ENCODE measurements at regions not wholly inside any gene's neighbourhood (a gene's known extent, or its start where the extent isn't known, plus 50 kb on each side); places are given as distances from the start of the nearest gene placed in this dataset.

GRCh38 chr1:199194862-199195261, 556.0 kb downstream of the PTPRC start:
- H3K4me1 ChIP-seq (ENCODE audit: insufficient read depth, low read length) = no peaks in the 10 kb centered on the region
- H3K27ac ChIP-seq (ENCODE audit: extremely low read length, insufficient read depth, low read length) = no peak overlapping the region
- intact Hi-C loops (cut with micrococcal nuclease; ENCODE audit: unreplicated experiment) = no loop called here
- POLR2A ChIA-PET = no interaction called here
- in situ Hi-C loops (cut with HindIII; ENCODE audit: extremely low pct_ligation_motif_present, low pct_unique_long_range_greater_than_20kb) = no loop called here
- H2AFZ ChIP-seq (ENCODE audit: low read length) = no peak overlapping the region
- DNase-seq (ENCODE audit: low spot score) (no peak), ATAC-seq (no peak), FAIRE-seq (no peak)
- H3K36me3 ChIP-seq (replicated peaks in 1 of 2; ENCODE audit: control insufficient read depth in 1 of 2, insufficient read depth in 2 of 2, low read length in 2 of 2) = no peaks in the 10 kb centered on the region
- H3K9me3 ChIP-seq (ENCODE audit: low read length) = no peaks in the 10 kb centered on the region
- no peak overlapping the region for H3K9ac ChIP-seq (ENCODE audit: insufficient read depth, low read depth, low read length)
- CTCF ChIA-PET (ENCODE audit: low intra/inter-chr PET ratio, low total read pairs) = no interaction called here
- no peaks in the 10 kb centered on the region for H4K20me1 ChIP-seq (ENCODE audit: insufficient read depth, low read length)
- no peaks in the 10 kb centered on the region for H3K79me2 ChIP-seq (ENCODE audit: insufficient read depth, low read length)
- no peaks in the 10 kb centered on the region for H3K27me3 ChIP-seq (ENCODE audit: control insufficient read depth in 1 of 2, insufficient read depth in 2 of 2, low read length in 2 of 2)
- H3K4me3 ChIP-seq (replicated peaks in 1 of 3; ENCODE audit: insufficient read depth in 1 of 3, low read depth in 2 of 3, low read length in 3 of 3) = no peak overlapping the region
- TF ChIP-seq ZNF24 (IDR thresholded peaks at IDR 0.05) (no peak), CREB1 (IDR thresholded peaks at IDR 0.05) (peak; percentile 90), CREB1 (CRISPR knock-in tag; IDR thresholded peaks at IDR 0.05) (no peak), ATF7 (IDR thresholded peaks at IDR 0.05) (peak; percentile 98), ATF7 (CRISPR knock-in tag; IDR thresholded peaks at IDR 0.05) (no peak)
- 11% methylated on average over 7 of the region's 7 CpGs for WGBS (ENCODE audit: low lambda C conversion rate)
- no TSS peak for BruUV-seq (replicated peaks)
- H3K4me2 ChIP-seq (ENCODE audit: low read depth, low read length) = no peak overlapping the region

- ATAC-seq (no peak), FAIRE-seq (no peak), DNase-seq (ENCODE audit: low spot score) (no peak)
- Histone ChIP-seq H3K4me1 (ENCODE audit: insufficient read depth, low read length) (no peaks in the 10 kb centered on the region), H3K9me3 (ENCODE audit: low read length) (no peaks in the 10 kb centered on the region), H3K36me3 (replicated peaks in 1 of 2; ENCODE audit: control insufficient read depth in 1 of 2, insufficient read depth in 2 of 2, low read length in 2 of 2) (no peaks in the 10 kb centered on the region), H3K9ac (ENCODE audit: insufficient read depth, low read depth, low read length) (no peak overlapping the region), H3K4me2 (ENCODE audit: low read depth, low read length) (no peak overlapping the region), H3K79me2 (ENCODE audit: insufficient read depth, low read length) (no peaks in the 10 kb centered on the region), H3K27ac (ENCODE audit: extremely low read length, insufficient read depth, low read length) (no peak overlapping the region), H2AFZ (ENCODE audit: low read length) (no peak overlapping the region), H3K27me3 (ENCODE audit: control insufficient read depth in 1 of 2, insufficient read depth in 2 of 2, low read length in 2 of 2) (no peaks in the 10 kb centered on the region), H4K20me1 (ENCODE audit: insufficient read depth, low read length) (no peaks in the 10 kb centered on the region), H3K4me3 (replicated peaks in 1 of 3; ENCODE audit: insufficient read depth in 1 of 3, low read depth in 2 of 3, low read length in 3 of 3) (no peak overlapping the region)
- intact Hi-C loops (cut with micrococcal nuclease; ENCODE audit: unreplicated experiment) = no loop called here
- ChIA-PET POLR2A (no interaction called here), CTCF (ENCODE audit: low intra/inter-chr PET ratio, low total read pairs) (no interaction called here)
- in situ Hi-C loops (cut with HindIII; ENCODE audit: extremely low pct_ligation_motif_present, low pct_unique_long_range_greater_than_20kb) = no loop called here
- no peak for TF ChIP-seq ZNF558 (CRISPR knock-in tag; IDR thresholded peaks at IDR 0.05; ENCODE audit: borderline replicate concordance)
- TF ChIP-seq JUN (CRISPR knock-in tag; IDR thresholded peaks at IDR 0.05) = no peak
- TF ChIP-seq RAD21 (CRISPR knock-in tag; IDR thresholded peaks at IDR 0.05) = no peak
- TF ChIP-seq, protein P1, sequence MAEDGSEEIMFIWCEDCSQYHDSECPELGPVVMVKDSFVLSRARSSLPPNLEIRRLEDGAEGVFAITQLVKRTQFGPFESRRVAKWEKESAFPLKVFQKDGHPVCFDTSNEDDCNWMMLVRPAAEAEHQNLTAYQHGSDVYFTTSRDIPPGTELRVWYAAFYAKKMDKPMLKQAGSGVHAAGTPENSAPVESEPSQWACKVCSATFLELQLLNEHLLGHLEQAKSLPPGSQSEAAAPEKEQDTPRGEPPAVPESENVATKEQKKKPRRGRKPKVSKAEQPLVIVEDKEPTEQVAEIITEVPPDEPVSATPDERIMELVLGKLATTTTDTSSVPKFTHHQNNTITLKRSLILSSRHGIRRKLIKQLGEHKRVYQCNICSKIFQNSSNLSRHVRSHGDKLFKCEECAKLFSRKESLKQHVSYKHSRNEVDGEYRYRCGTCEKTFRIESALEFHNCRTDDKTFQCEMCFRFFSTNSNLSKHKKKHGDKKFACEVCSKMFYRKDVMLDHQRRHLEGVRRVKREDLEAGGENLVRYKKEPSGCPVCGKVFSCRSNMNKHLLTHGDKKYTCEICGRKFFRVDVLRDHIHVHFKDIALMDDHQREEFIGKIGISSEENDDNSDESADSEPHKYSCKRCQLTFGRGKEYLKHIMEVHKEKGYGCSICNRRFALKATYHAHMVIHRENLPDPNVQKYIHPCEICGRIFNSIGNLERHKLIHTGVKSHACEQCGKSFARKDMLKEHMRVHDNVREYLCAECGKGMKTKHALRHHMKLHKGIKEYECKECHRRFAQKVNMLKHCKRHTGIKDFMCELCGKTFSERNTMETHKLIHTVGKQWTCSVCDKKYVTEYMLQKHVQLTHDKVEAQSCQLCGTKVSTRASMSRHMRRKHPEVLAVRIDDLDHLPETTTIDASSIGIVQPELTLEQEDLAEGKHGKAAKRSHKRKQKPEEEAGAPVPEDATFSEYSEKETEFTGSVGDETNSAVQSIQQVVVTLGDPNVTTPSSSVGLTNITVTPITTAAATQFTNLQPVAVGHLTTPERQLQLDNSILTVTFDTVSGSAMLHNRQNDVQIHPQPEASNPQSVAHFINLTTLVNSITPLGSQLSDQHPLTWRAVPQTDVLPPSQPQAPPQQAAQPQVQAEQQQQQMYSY (CRISPR knock-in tag; IDR thresholded peaks at IDR 0.05) = no peak
- no peak for TF ChIP-seq MIER2 (CRISPR knock-in tag; IDR thresholded peaks at IDR 0.05)
- no peak for TF ChIP-seq PAWR (CRISPR knock-in tag; IDR thresholded peaks at IDR 0.05; ENCODE audit: borderline replicate concordance)
- TF ChIP-seq ZNF674 (CRISPR knock-in tag; IDR thresholded peaks at IDR 0.05; ENCODE audit: low read depth) = no peak
- TF ChIP-seq, protein P2, sequence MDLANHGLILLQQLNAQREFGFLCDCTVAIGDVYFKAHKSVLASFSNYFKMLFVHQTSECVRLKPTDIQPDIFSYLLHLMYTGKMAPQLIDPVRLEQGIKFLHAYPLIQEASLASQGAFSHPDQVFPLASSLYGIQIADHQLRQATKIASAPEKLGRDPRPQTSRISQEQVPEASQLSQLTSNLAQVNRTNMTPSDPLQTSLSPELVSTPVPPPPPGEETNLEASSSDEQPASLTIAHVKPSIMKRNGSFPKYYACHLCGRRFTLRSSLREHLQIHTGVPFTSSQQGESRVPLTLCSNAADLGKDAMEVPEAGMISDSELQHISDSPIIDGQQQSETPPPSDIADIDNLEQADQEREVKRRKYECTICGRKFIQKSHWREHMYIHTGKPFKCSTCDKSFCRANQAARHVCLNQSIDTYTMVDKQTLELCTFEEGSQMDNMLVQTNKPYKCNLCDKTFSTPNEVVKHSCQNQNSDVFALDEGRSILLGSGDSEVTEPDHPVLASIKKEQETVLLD (CRISPR knock-in tag; IDR thresholded peaks at IDR 0.05; ENCODE audit: low read depth) = no peak
- no peak for TF ChIP-seq ZNF451 (CRISPR knock-in tag; IDR thresholded peaks at IDR 0.05)
- BruUV-seq (replicated peaks) = no TSS peak
- WGBS (ENCODE audit: low lambda C conversion rate) = 27% methylated on average over 2 of the region's 2 CpGs
Measured at GRCh38 chr1:199197695-199198094, 558.9 kb downstream of the PTPRC start.
